Neural progenitor cell (in vitro differentiated cells): ENCODE measurements at regions not wholly inside any gene's neighbourhood (a gene's known extent, or its start where the extent isn't known, plus 50 kb on each side); places are given as distances from the start of the nearest gene placed in this dataset.

Source experiments
- DNase-seq: peaks from one replicate; pipeline ENCODE4 v3.0.0-alpha.2; 2016; ENCODE audit warnings: low spot score
- H2AFZ ChIP-seq: fragments of 200-600 bp; sonication (generic); replicated peaks from 2 replicates; pipeline ENCODE4 v1.6.1; 2016; ENCODE audit warnings: antibody characterized with exemption
- H3F3A ChIP-seq: fragments of 200-600 bp; sonication (generic); 2 replicates; pipeline ENCODE4 v1.6.1; 2016; ENCODE audit warnings: antibody characterized with exemption, low read depth
- H3K27ac ChIP-seq: fragments of 200-600 bp; sonication (generic); 2 replicates; pipeline ENCODE4 v1.5.1; 2016; ENCODE audit warnings: mild to moderate bottlenecking
- H3K27me3 ChIP-seq: fragments of 200-600 bp; sonication (generic); 2 replicates; pipeline ENCODE4 v1.6.1; 2016; ENCODE audit warnings: mild to moderate bottlenecking, moderate library complexity
- H3K36me3 ChIP-seq: fragments of 200-600 bp; sonication (generic); 2 replicates; pipeline ENCODE4 v1.5.1; 2016
- H3K4me1 ChIP-seq: fragments of 200-600 bp; sonication (generic); 2 replicates; pipeline ENCODE4 v1.6.1; 2016; ENCODE audit warnings: mixed run types
- H3K4me2 ChIP-seq: fragments of 200-600 bp; sonication (generic); 2 replicates; pipeline ENCODE4 v1.6.1; 2016
- H3K4me3 ChIP-seq: fragments of 200-600 bp; sonication (generic); 2 replicates; pipeline ENCODE4 v1.5.1; 2016
- H3K79me2 ChIP-seq: fragments of 200-600 bp; sonication (generic); 2 replicates; pipeline ENCODE4 v1.6.1; 2016; ENCODE audit warnings: low read depth
- H3K9ac ChIP-seq: fragments of 200-600 bp; sonication (generic); 2 replicates; pipeline ENCODE4 v1.6.1; 2016
- H3K9me3 ChIP-seq: fragments of 200-600 bp; sonication (generic); 2 replicates; pipeline ENCODE4 v1.5.1; 2016; ENCODE audit warnings: low read depth
- H4K20me1 ChIP-seq: fragments of 200-600 bp; sonication (generic); 2 replicates; pipeline ENCODE4 v1.6.1; 2016; ENCODE audit warnings: low read depth
- H3K27ac Mint-ChIP-seq: 3 replicates; pipeline ENCODE4 v1.8.0; 2021; ENCODE audit warnings: mixed read lengths
- H3K27me3 Mint-ChIP-seq: 2 replicates; pipeline ENCODE4 v1.8.0; 2022; ENCODE audit warnings: low read depth, mild to moderate bottlenecking, inconsistent platforms, moderate library complexity, mixed read lengths; ENCODE audit not compliant: insufficient read depth
- H3K36me3 Mint-ChIP-seq: 3 replicates; pipeline ENCODE4 v1.8.0; 2021; ENCODE audit warnings: mixed read lengths
- H3K4me1 Mint-ChIP-seq: 3 replicates; pipeline ENCODE4 v1.8.0; 2021; ENCODE audit warnings: mixed read lengths
- H3K4me3 Mint-ChIP-seq: 3 replicates; pipeline ENCODE4 v1.8.0; 2021; ENCODE audit warnings: mild to moderate bottlenecking, moderate library complexity, mixed read lengths
- H3K9me3 Mint-ChIP-seq: 3 replicates; pipeline ENCODE4 v1.8.0; 2020; ENCODE audit warnings: mixed read lengths
- CTCF ChIP-seq: fragments of 200-600 bp; sonication (generic); IDR thresholded peaks from 2 replicates; pipeline ENCODE4 v1.5.1; 2017; ENCODE audit warnings: antibody characterized with exemption, mild to moderate bottlenecking
- EZH2 ChIP-seq: fragments of 200-600 bp; sonication (generic); IDR thresholded peaks from 2 replicates; pipeline ENCODE4 v1.6.1; 2017; ENCODE audit warnings: antibody characterized with exemption, mild to moderate bottlenecking, moderate library complexity
- EZH2phosphoT487 ChIP-seq: fragments of 200-600 bp; sonication (generic); IDR thresholded peaks from 2 replicates; pipeline ENCODE4 v1.6.1; 2017; ENCODE audit warnings: antibody characterized with exemption

GRCh38 chr19:28299649-28300048 lies 913.3 kb downstream of the UQCRFS1 start:
- H3K4me3 Mint-ChIP-seq, result no peak overlapping the region
- H3K4me3 ChIP-seq, result no peak overlapping the region
- H3K4me1 ChIP-seq, result no peaks in the 10 kb centered on the region
- H4K20me1 ChIP-seq, result no peaks in the 10 kb centered on the region
- no peak overlapping the region for H3K27ac ChIP-seq
- no peaks in the 10 kb centered on the region for H3K79me2 ChIP-seq
- no peak overlapping the region for H3K4me2 ChIP-seq
- no peak overlapping the region for H2AFZ ChIP-seq
- no peak overlapping the region for H3K27ac Mint-ChIP-seq
- H3K4me1 Mint-ChIP-seq, result peaks cover 13% of the 10 kb centered on the region
- H3K9ac ChIP-seq, result no peak overlapping the region
- DNase-seq, result no peak
- H3F3A ChIP-seq, result no peaks in the 10 kb centered on the region
- H3K9me3 ChIP-seq, result no peaks in the 10 kb centered on the region
- no peaks in the 10 kb centered on the region for H3K36me3 ChIP-seq
- TF ChIP-seq EZH2phosphoT487, result no peak
- TF ChIP-seq CTCF, result no peak
- peaks cover 15% of the 10 kb centered on the region for H3K27me3 Mint-ChIP-seq
- H3K36me3 Mint-ChIP-seq, result no peaks in the 10 kb centered on the region
- H3K27me3 ChIP-seq, result no peaks in the 10 kb centered on the region
- H3K9me3 Mint-ChIP-seq, result peaks cover 4% of the 10 kb centered on the region

GRCh38 chr19:28297586-28298157 lies 915.3 kb downstream of the UQCRFS1 start:
- no peaks in the 10 kb centered on the region for H3K36me3 Mint-ChIP-seq
- H3K9ac ChIP-seq, result no peak overlapping the region
- H3K27me3 Mint-ChIP-seq, result peaks cover 12% of the 10 kb centered on the region
- peaks cover 25% of the 10 kb centered on the region for H3K4me1 Mint-ChIP-seq
- H3K4me1 ChIP-seq, result peaks cover 7% of the 10 kb centered on the region
- TF ChIP-seq EZH2 (no peak), CTCF (no peak), EZH2phosphoT487 (no peak)
- H3K9me3 ChIP-seq, result no peaks in the 10 kb centered on the region
- no peak for DNase-seq
- peaks cover 6% of the 10 kb centered on the region for H3F3A ChIP-seq
- peaks cover 3% of the 10 kb centered on the region for H3K9me3 Mint-ChIP-seq
- no peaks in the 10 kb centered on the region for H3K79me2 ChIP-seq
- no peaks in the 10 kb centered on the region for H4K20me1 ChIP-seq
- H2AFZ ChIP-seq, result no peak overlapping the region
- H3K27me3 ChIP-seq, result no peaks in the 10 kb centered on the region
- H3K4me3 Mint-ChIP-seq, result no peak overlapping the region
- H3K4me2 ChIP-seq, result no peak overlapping the region
- peak overlapping the region; percentile 31 for H3K27ac Mint-ChIP-seq
- no peak overlapping the region for H3K4me3 ChIP-seq
- H3K27ac ChIP-seq, result no peak overlapping the region
- no peaks in the 10 kb centered on the region for H3K36me3 ChIP-seq

GRCh38 chr19:28297036-28297435 lies 915.9 kb downstream of the UQCRFS1 start:
- DNase-seq, result no peak
- Mint-ChIP-seq H3K27me3 (peaks cover 12% of the 10 kb centered on the region), H3K4me3 (no peak overlapping the region), H3K4me1 (peaks cover 32% of the 10 kb centered on the region), H3K36me3 (no peaks in the 10 kb centered on the region), H3K9me3 (peaks cover 2% of the 10 kb centered on the region), H3K27ac (peak overlapping the region; percentile 31)
- H3K79me2 ChIP-seq, result no peaks in the 10 kb centered on the region
- peaks cover 12% of the 10 kb centered on the region for H3K4me1 ChIP-seq
- no peaks in the 10 kb centered on the region for H3K27me3 ChIP-seq
- H3K36me3 ChIP-seq, result no peaks in the 10 kb centered on the region
- no peak overlapping the region for H3K4me2 ChIP-seq
- no peak overlapping the region for H3K9ac ChIP-seq
- H3K27ac ChIP-seq, result no peak overlapping the region
- no peaks in the 10 kb centered on the region for H3K9me3 ChIP-seq
- no peak overlapping the region for H3K4me3 ChIP-seq
- peaks cover 8% of the 10 kb centered on the region for H3F3A ChIP-seq
- no peaks in the 10 kb centered on the region for H4K20me1 ChIP-seq
- H2AFZ ChIP-seq, result no peak overlapping the region
- TF ChIP-seq CTCF, result no peak
- TF ChIP-seq EZH2phosphoT487, result no peak
- no peak for TF ChIP-seq EZH2
